T-cell (primary cell): ENCODE measurements at regions not wholly inside any gene's neighbourhood (a gene's known extent, or its start where the extent isn't known, plus 50 kb on each side); places are given as distances from the start of the nearest gene placed in this dataset.

Source experiments
- ATAC-seq, 4 experiments: fragments of 200-7000 bp in 3 of 4; fragments of 150-1000 bp in 1 of 4; cut with Tn5 transposase; replicated peaks in 1 of 4; 1 replicate in 3 of 4; 2 replicates in 1 of 4; pipeline ENCODE4 v1.10.0; 2021; ENCODE audit warnings: moderate library complexity in 3 of 4, mild to moderate bottlenecking in 2 of 4, moderate number of reproducible peaks in 1 of 4
- CTCF ChIA-PET, 2 donors: fragments of 300-600 bp; sonication (Branson Sonifier 250); formaldehyde crosslinking; loops; one replicate each; lab custom pipeline; 2022; ENCODE audit warnings: antibody characterized with exemption in 2 of 2; lab: Charles Lee
- POLR2A ChIA-PET, 2 donors: fragments of 300-600 bp; sonication (Branson Sonifier 250); formaldehyde crosslinking; loops; one replicate each; lab custom pipeline; 2022; ENCODE audit warnings: antibody characterized with exemption in 2 of 2; lab: Charles Lee
- DNase-seq, 35 experiments: peaks; one replicate each; pipeline versions ENCODE4 v3.0.0 to v3.0.0-alpha.2; 2013 to 2023
- H3K27ac ChIP-seq: one replicate; pipeline ENCODE4 v1.5.1; 2013; ENCODE audit warnings: low read length
- H3K27me3 ChIP-seq, 2 experiments: replicated peaks in 1 of 2; 1 replicate in 1 of 2; 2 replicates in 1 of 2; pipeline versions ENCODE4 v1.6.1 to v1.7.0; 2013; ENCODE audit warnings: low read length in 1 of 2, mixed read lengths in 1 of 2; ENCODE audit not compliant: control insufficient read depth in 2 of 2, insufficient read depth in 2 of 2; ENCODE audit errors: extremely low read depth in 1 of 2
- H3K36me3 ChIP-seq, 2 donors: 1 replicate in 1 of 2; 2 replicates in 1 of 2; pipeline versions ENCODE4 v1.6.1 to v1.7.0; 2013; ENCODE audit warnings: low read length in 1 of 2; ENCODE audit not compliant: control insufficient read depth in 2 of 2, insufficient read depth in 1 of 2; ENCODE audit errors: extremely low read depth in 1 of 2
- H3K4me1 ChIP-seq, 2 experiments: 1 replicate in 1 of 2; 2 replicates in 1 of 2; pipeline versions ENCODE4 v1.6.1 to v1.7.0; 2013; ENCODE audit warnings: low read length in 2 of 2, mixed read lengths in 1 of 2; ENCODE audit not compliant: insufficient read depth in 2 of 2, control insufficient read depth in 1 of 2; ENCODE audit errors: extremely low read depth in 1 of 2
- H3K4me3 ChIP-seq, 2 donors: 1 replicate in 1 of 2; 2 replicates in 1 of 2; pipeline versions ENCODE4 v1.5.1 to v1.7.0; 2013; ENCODE audit warnings: mild to moderate bottlenecking in 2 of 2, low read length in 1 of 2, moderate library complexity in 1 of 2; ENCODE audit not compliant: control insufficient read depth in 1 of 2; ENCODE audit errors: extremely low read depth in 1 of 2
- H3K9me3 ChIP-seq: 2 replicates; pipeline ENCODE4 v1.7.0; 2013
- H3K27ac Mint-ChIP-seq, 2 donors: one replicate each; pipeline ENCODE4 v1.8.0; 2020 to 2021; ENCODE audit warnings: mild to moderate bottlenecking in 2 of 2, mixed read lengths in 2 of 2
- H3K27me3 Mint-ChIP-seq, 2 donors: one replicate each; pipeline ENCODE4 v1.8.0; 2021 to 2022; ENCODE audit warnings: mixed read lengths in 2 of 2
- H3K36me3 Mint-ChIP-seq: one replicate; pipeline ENCODE4 v1.8.0; 2021; ENCODE audit warnings: mixed read lengths
- H3K4me1 Mint-ChIP-seq, 3 donors: one replicate each; pipeline ENCODE4 v1.8.0; 2020 to 2022; ENCODE audit warnings: mixed read lengths in 3 of 3, mild to moderate bottlenecking in 1 of 3
- H3K4me3 Mint-ChIP-seq, 3 donors: one replicate each; pipeline ENCODE4 v1.8.0; 2020 to 2022; ENCODE audit warnings: mild to moderate bottlenecking in 3 of 3, mixed read lengths in 3 of 3, moderate library complexity in 3 of 3
- H3K9me3 Mint-ChIP-seq, 3 donors: one replicate each; pipeline ENCODE4 v1.8.0; 2020 to 2022; ENCODE audit warnings: mixed read lengths in 3 of 3
- WGBS: methylation state at CpG from one replicate; pipeline ENCODE4 v1.1.5; 2013; ENCODE audit warnings: missing lambda C conversion rate; ENCODE audit not compliant: insufficient coverage; 5-methylcytosine and 5-hydroxymethylcytosine counted together

DNA sequence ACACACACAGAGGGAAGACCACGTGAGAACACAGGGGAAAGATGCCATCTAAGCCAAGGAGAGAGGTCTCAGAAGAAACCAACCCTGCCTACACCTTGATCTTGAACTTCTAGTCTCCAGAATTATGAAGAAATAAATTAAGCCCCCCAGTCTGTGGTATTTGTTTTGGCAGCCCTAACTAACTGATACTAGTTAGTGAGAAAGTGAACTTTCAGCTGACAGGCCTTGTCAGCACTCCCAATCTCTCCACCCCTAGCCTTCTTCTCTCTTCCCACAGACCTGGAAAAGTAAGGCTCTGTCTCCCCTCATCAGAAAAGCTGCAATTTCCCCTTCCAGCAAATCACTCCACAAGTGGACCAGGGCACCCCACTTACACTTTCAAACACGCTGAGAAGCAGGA, 108.6 kb upstream of the CDYL start:
- no peaks in the 10 kb centered on the region for H3K4me1 ChIP-seq
- H3K36me3 ChIP-seq: no peaks in the 10 kb centered on the region
- no peak for ATAC-seq
- no peaks in the 10 kb centered on the region for H3K9me3 ChIP-seq
- no peak overlapping the region for H3K4me3 ChIP-seq
- WGBS: no CpG with 5 or more reads among the region's 2 CpGs
- no peak overlapping the region for H3K4me3 Mint-ChIP-seq
- H3K9me3 Mint-ChIP-seq: no peaks in the 10 kb centered on the region
- H3K27ac ChIP-seq: no peak overlapping the region
- DNase-seq: no peak
- H3K4me1 Mint-ChIP-seq: no peaks in the 10 kb centered on the region
- POLR2A ChIA-PET: no interaction called here
- H3K27me3 Mint-ChIP-seq: peaks cover 3 to 13% of the 10 kb centered on the region in 2 donors
- CTCF ChIA-PET: no interaction called here
- no peaks in the 10 kb centered on the region for H3K36me3 Mint-ChIP-seq
- H3K27ac Mint-ChIP-seq: no peak overlapping the region
- no peaks in the 10 kb centered on the region for H3K27me3 ChIP-seq

DNA sequence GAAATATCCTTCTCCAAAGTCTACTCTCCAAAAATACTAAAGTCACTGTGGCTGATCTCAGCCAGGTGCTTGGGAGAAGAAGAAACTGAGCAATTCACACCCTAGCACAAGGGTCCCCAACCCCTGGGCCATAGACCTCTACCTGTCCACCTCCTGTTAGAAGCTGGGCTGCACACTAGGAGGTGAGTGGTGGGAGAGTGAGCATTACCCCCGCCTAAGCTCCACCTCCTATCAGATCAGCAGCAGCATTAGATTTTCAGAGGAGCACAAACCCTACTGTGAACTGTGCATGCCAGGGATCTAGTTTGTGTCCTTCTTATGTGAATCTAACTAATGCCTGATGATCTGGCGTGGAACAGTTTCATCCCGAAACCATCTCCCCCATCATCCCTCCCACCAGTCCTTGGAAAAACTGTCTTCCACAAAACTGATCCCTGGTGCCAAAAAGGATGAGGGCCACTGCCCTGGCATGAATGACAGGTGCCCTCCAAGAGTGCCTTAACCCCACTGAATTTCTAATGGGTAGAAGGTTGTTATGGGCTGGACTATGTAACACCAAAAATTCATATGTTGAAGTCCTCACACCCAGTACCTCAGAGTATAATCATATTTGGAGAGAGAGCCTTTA, 109.2 kb upstream of the CDYL start:
- no peak overlapping the region for H3K27ac Mint-ChIP-seq
- 93% methylated on average over 2 of the region's 3 CpGs for WGBS
- H3K9me3 Mint-ChIP-seq: no peaks in the 10 kb centered on the region

DNA sequence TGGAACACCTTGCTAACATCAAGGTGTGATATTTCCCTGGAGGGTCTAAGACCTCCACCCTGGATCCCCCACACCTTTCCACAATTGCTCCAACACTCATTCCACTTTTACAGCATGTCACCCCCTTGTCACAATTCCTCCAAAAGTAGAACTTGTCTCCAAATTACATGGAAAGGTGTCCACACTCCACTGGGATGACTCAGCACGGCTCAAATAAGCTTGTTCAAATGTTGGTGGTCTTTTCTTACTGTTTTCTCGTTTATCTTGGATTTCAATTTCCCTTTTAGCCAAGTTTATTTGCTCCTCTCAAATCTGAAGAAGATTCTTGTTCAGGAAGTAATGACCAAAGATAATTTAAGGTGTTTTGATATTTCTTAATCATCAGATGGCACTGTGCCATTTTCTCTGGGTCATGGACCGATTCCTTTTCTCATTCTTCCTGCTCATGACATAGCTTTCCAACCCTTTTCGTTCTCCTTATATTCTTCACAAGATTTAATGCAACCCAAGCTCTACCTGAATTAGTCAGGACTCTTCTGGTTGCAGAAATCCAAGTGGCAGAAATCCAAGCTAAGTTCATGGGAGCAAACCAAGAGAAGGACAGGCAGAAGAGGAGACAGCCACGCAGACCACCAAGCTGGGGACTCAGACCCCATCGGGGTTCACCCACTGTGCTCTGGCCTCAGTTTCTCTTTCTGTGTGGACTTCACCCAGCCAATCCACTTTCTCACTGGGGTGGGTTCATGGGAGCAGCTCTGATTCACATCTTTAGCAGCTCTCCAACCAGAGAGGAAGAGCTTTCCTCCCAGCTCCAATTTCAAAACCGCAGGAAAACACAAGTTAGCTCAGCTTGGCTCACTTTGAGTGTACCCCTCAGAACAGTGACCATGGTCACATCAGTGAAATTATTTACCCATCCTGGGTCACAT, 110.5 kb upstream of the CDYL start:
- no peaks in the 10 kb centered on the region for H3K4me1 Mint-ChIP-seq
- WGBS: 77% methylated on average over 2 of the region's 7 CpGs
- Histone ChIP-seq H3K27ac (no peak overlapping the region), H3K9me3 (no peaks in the 10 kb centered on the region), H3K27me3 (peaks cover 0 to 5% of the 10 kb centered on the region in 2 experiments), H3K4me3 (no peak overlapping the region), H3K36me3 (no peaks in the 10 kb centered on the region), H3K4me1 (no peaks in the 10 kb centered on the region)
- CTCF ChIA-PET: interaction anchor here in 1 of 2 donors (0.5 to 0.6 kb wide), 2 partner anchors 15 to 69 kb away, joined by 3 read pairs; no protein-coding TSS in a partner anchor
- no peak for DNase-seq
- POLR2A ChIA-PET: no interaction called here
- H3K4me3 Mint-ChIP-seq: no peak overlapping the region
- H3K9me3 Mint-ChIP-seq: no peaks in the 10 kb centered on the region
- peaks cover 6 to 13% of the 10 kb centered on the region in 2 donors for H3K27me3 Mint-ChIP-seq
- no peaks in the 10 kb centered on the region for H3K36me3 Mint-ChIP-seq
- no peak overlapping the region for H3K27ac Mint-ChIP-seq
- no peak for ATAC-seq

More for the DNA sequence above, 109.2 kb upstream of the CDYL start:
- Mint-ChIP-seq H3K4me3 (no peak overlapping the region), H3K4me1 (no peaks in the 10 kb centered on the region), H3K36me3 (no peaks in the 10 kb centered on the region), H3K27me3 (peaks cover 3 to 13% of the 10 kb centered on the region in 2 donors)
- DNase-seq (no peak), ATAC-seq (no peak)
- ChIA-PET CTCF (no interaction called here), POLR2A (no interaction called here)
- Histone ChIP-seq H3K36me3 (no peaks in the 10 kb centered on the region), H3K9me3 (no peaks in the 10 kb centered on the region), H3K4me1 (no peaks in the 10 kb centered on the region), H3K27me3 (no peaks in the 10 kb centered on the region), H3K4me3 (no peak overlapping the region), H3K27ac (no peak overlapping the region)

DNA sequence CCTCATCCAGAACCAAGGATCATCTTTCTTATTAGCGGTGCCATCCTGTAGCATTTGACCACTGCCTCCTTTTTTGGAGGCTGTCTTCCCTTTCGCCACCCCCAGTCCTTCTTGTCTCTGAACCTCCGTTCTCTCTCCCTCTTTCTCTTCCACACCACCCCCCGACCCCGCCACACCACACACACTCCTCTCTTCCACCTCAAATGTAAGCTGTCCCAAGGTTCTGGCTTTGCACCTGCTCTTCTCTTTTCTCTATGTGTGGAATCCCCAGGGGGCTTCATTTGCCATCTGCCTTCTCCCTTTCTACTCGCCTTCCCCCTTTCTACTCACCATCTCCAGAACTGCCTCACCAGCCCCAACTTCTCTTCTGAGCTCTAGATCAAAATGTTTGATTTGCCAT, 111.3 kb upstream of the CDYL start:
- no peak overlapping the region for H3K4me3 ChIP-seq
- ATAC-seq (no peak), DNase-seq (no peak)
- WGBS: 92% methylated on average over 5 of the region's 6 CpGs
- Mint-ChIP-seq H3K4me1 (no peaks in the 10 kb centered on the region), H3K4me3 (no peak overlapping the region), H3K27ac (no peak overlapping the region), H3K27me3 (peaks cover 6 to 13% of the 10 kb centered on the region in 2 donors), H3K9me3 (no peaks in the 10 kb centered on the region), H3K36me3 (no peaks in the 10 kb centered on the region)
- H3K9me3 ChIP-seq: no peaks in the 10 kb centered on the region
- H3K36me3 ChIP-seq: no peaks in the 10 kb centered on the region
- ChIA-PET POLR2A (no interaction called here), CTCF (interaction anchor here in 1 of 2 donors (0.5 to 0.6 kb wide), 2 partner anchors 14 to 68 kb away, joined by 3 read pairs; no protein-coding TSS in a partner anchor)
- H3K27me3 ChIP-seq: peaks cover 0 to 7% of the 10 kb centered on the region in 2 experiments
- H3K27ac ChIP-seq: no peak overlapping the region
- no peaks in the 10 kb centered on the region for H3K4me1 ChIP-seq

DNA sequence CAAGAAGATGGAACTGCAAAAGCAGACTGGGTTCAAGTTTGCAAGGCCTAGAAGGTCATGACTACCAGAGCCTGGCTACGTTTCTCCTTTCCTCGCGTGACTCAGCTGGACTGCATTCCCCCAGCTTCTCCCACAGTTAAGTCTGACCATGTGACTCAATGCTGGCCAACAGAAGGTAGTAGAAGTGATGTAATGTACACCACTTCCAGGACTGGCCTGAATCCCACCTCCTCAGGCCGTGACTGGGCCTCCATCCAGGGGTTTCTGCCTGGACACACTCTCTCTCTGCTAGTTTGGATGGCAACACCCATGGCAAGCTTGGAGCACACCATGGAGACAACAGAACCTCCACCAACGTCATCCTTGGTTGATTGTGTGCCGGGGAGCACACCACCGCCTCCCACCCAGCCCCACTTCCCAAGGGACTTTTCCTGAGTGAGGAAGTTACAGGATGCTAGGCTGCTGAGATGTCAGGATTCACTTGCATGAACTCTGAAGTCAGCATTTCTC, 112.0 kb upstream of the CDYL start:
- CTCF ChIA-PET: no interaction called here
- WGBS: 40% methylated on average over 1 of the region's 7 CpGs
- Histone ChIP-seq H3K27ac (no peak overlapping the region), H3K9me3 (no peaks in the 10 kb centered on the region), H3K4me3 (no peak overlapping the region), H3K27me3 (peaks cover 0 to 7% of the 10 kb centered on the region in 2 experiments), H3K4me1 (no peaks in the 10 kb centered on the region), H3K36me3 (no peaks in the 10 kb centered on the region)
- no peaks in the 10 kb centered on the region for H3K4me1 Mint-ChIP-seq
- no peak for DNase-seq
- no peak for ATAC-seq
- no peak overlapping the region for H3K4me3 Mint-ChIP-seq
- H3K27ac Mint-ChIP-seq: no peak overlapping the region
- peaks cover 6 to 13% of the 10 kb centered on the region in 2 donors for H3K27me3 Mint-ChIP-seq
- H3K36me3 Mint-ChIP-seq: no peaks in the 10 kb centered on the region
- POLR2A ChIA-PET: no interaction called here
- H3K9me3 Mint-ChIP-seq: no peaks in the 10 kb centered on the region

DNA sequence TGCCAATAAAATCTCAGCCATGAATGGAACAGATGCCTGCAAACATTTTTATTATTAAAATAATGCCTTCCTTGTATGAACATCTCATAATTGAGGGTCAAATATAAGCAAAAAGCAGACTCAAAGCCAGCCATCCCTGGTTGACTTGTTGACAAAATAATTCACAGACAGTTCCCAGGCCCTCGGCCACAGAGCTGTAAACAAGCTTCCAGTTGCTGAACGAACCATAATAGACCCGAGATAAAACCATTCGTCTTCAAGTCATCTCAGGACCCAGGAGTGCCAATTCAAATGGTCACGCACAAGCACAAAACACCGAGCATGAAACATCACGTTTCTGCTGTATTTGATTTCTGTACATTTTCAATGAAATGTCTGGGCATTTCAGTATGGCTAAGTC, 113.3 kb upstream of the CDYL start:
- Histone ChIP-seq H3K4me1 (no peaks in the 10 kb centered on the region), H3K27me3 (peaks cover 0 to 7% of the 10 kb centered on the region in 2 experiments), H3K27ac (no peak overlapping the region), H3K36me3 (no peaks in the 10 kb centered on the region), H3K9me3 (no peaks in the 10 kb centered on the region), H3K4me3 (no peak overlapping the region)
- Mint-ChIP-seq H3K27ac (no peak overlapping the region), H3K9me3 (no peaks in the 10 kb centered on the region), H3K4me1 (no peaks in the 10 kb centered on the region), H3K4me3 (no peak overlapping the region), H3K27me3 (peaks cover 7 to 13% of the 10 kb centered on the region in 2 donors), H3K36me3 (no peaks in the 10 kb centered on the region)
- ATAC-seq (no peak), DNase-seq (no peak)
- ChIA-PET CTCF (no interaction called here), POLR2A (interaction anchor here in 1 of 2 donors (0.8 kb wide), 1 partner anchor 23 kb away, joined by 3 read pairs; no protein-coding TSS in a partner anchor)
- WGBS: 85% methylated on average over 6 of the region's 7 CpGs
